IMR-90 (cell line): ENCODE measurements at regions not wholly inside any gene's neighbourhood (a gene's known extent, or its start where the extent isn't known, plus 50 kb on each side); places are given as distances from the start of the nearest gene placed in this dataset.

Experiments
- ATAC-seq: fragments of 200-7000 bp; cut with Tn5 transposase; 2 replicates; pipeline ENCODE4 v1.9.1; 2020; ENCODE audit warnings: low read depth, mild to moderate bottlenecking, moderate library complexity
- BruUV-seq: library from RNA; stranded (reverse); fragments of 400-500 nt; replicated peaks from 2 replicates; lab custom pipeline; 2021; lab: Mats Ljungman, UMichigan
- CTCF ChIA-PET: fragments of 300-600 bp; formaldehyde crosslinking; extraction: SDS; loops from one replicate; lab custom pipeline; 2021; ENCODE audit warnings: antibody characterized with exemption; lab: Yijun Ruan, JAX
- POLR2A ChIA-PET: fragments of 300-600 bp; sonication (Branson Sonifier 250); formaldehyde crosslinking; loops from one replicate; lab custom pipeline; 2022; ENCODE audit warnings: antibody characterized with exemption; ENCODE audit not compliant: unreplicated experiment; lab: Charles Lee
- DNase-seq: peaks from one replicate; pipeline ENCODE4 v3.0.0; 2013
- H2AFZ ChIP-seq: replicated peaks from 2 replicates; pipeline ENCODE3; 2013; ENCODE audit warnings: low read length, mild to moderate bottlenecking; ENCODE audit not compliant: poor library complexity
- H2AK5ac ChIP-seq: 2 replicates; pipeline ENCODE4 v1.6.1; 2013; ENCODE audit warnings: low read depth, low read length, inconsistent platforms
- H2AK9ac ChIP-seq: replicated peaks from 2 replicates; pipeline ENCODE3; 2013; ENCODE audit warnings: mild to moderate bottlenecking, low read depth, low read length, moderate library complexity; ENCODE audit not compliant: poor library complexity
- H2BK120ac ChIP-seq: 2 replicates; pipeline ENCODE4 v1.6.1; 2013; ENCODE audit warnings: low read depth, low read length, inconsistent platforms
- H2BK15ac ChIP-seq: 3 replicates; pipeline ENCODE4 v1.6.1; 2013; ENCODE audit warnings: low read depth, low read length, inconsistent platforms
- H2BK20ac ChIP-seq: 2 replicates; pipeline ENCODE4 v1.6.1; 2013; ENCODE audit warnings: low read depth, mild to moderate bottlenecking, inconsistent platforms, low read length, moderate library complexity
- H2BK5ac ChIP-seq: 2 replicates; pipeline ENCODE4 v1.6.1; 2013; ENCODE audit warnings: mild to moderate bottlenecking, low read depth, low read length, inconsistent platforms; ENCODE audit not compliant: poor library complexity, severe bottlenecking
- H3K14ac ChIP-seq: replicated peaks from 2 replicates; pipeline ENCODE4 v1.6.1; 2013; ENCODE audit warnings: low read depth, low read length, inconsistent platforms
- H3K18ac ChIP-seq: 2 replicates; pipeline ENCODE4 v1.6.1; 2013; ENCODE audit warnings: low read depth, low read length, control low read depth
- H3K23ac ChIP-seq: 2 replicates; pipeline ENCODE4 v1.6.1; 2013; ENCODE audit warnings: low read depth, low read length, inconsistent platforms
- H3K27ac ChIP-seq: 2 replicates; pipeline ENCODE4 v1.5.1; 2013; ENCODE audit warnings: mild to moderate bottlenecking, control low read depth, low read length; ENCODE audit not compliant: insufficient read depth
- H3K27me3 ChIP-seq: 2 replicates; pipeline ENCODE4 v1.6.1; 2013; ENCODE audit warnings: low read length; ENCODE audit not compliant: control insufficient read depth, insufficient read depth
- H3K36me3 ChIP-seq: 2 replicates; pipeline ENCODE4 v1.6.1; 2013; ENCODE audit warnings: low read length, mixed read lengths; ENCODE audit not compliant: control insufficient read depth, insufficient read depth
- H3K4ac ChIP-seq: 2 replicates; pipeline ENCODE4 v1.6.1; 2013; ENCODE audit warnings: low read depth, low read length, inconsistent platforms
- H3K4me1 ChIP-seq: 2 replicates; pipeline ENCODE4 v1.6.1; 2013; ENCODE audit warnings: low read length, mixed read lengths; ENCODE audit not compliant: control insufficient read depth, insufficient read depth
- H3K4me2 ChIP-seq: 2 replicates; pipeline ENCODE4 v1.6.1; 2013; ENCODE audit warnings: low read depth, mild to moderate bottlenecking, control low read depth, low read length, moderate library complexity
- H3K4me3 ChIP-seq: 2 replicates; pipeline ENCODE4 v1.5.1; 2013; ENCODE audit warnings: low read depth, mild to moderate bottlenecking, control low read depth, low read length, moderate library complexity; ENCODE audit not compliant: insufficient read depth
- H3K56ac ChIP-seq: 2 replicates; pipeline ENCODE4 v1.6.1; 2013; ENCODE audit warnings: low read length, inconsistent platforms; ENCODE audit not compliant: insufficient read depth; ENCODE audit errors: extremely low read depth
- H3K79me1 ChIP-seq, 2 experiments: 2 replicates each; pipeline ENCODE4 v1.6.1; 2013; ENCODE audit warnings: low read length in 2 of 2, inconsistent platforms in 1 of 2, low read depth in 1 of 2
- H3K9ac ChIP-seq: 2 replicates; pipeline ENCODE4 v1.6.1; 2013; ENCODE audit warnings: low read depth, low read length, control low read depth
- H3K9me1 ChIP-seq: 2 replicates; pipeline ENCODE4 v1.6.1; 2013; ENCODE audit warnings: low read length, inconsistent platforms; ENCODE audit not compliant: insufficient read depth
- H3K9me3 ChIP-seq: 2 replicates; pipeline ENCODE4 v1.6.1; 2013; ENCODE audit warnings: low read length; ENCODE audit not compliant: control insufficient read depth, insufficient read depth
- H4K20me1 ChIP-seq: 2 replicates; pipeline ENCODE4 v1.6.1; 2013; ENCODE audit warnings: low read length, inconsistent platforms; ENCODE audit not compliant: insufficient read depth
- H4K5ac ChIP-seq: 2 replicates; pipeline ENCODE4 v1.6.1; 2013; ENCODE audit warnings: mild to moderate bottlenecking, low read depth, low read length, control low read depth
- H4K8ac ChIP-seq, 2 experiments: 2 replicates each; pipeline ENCODE4 v1.6.1; 2013; ENCODE audit warnings: low read depth in 2 of 2, low read length in 2 of 2, control low read depth in 1 of 2, inconsistent platforms in 1 of 2
- H4K91ac ChIP-seq: 2 replicates; pipeline ENCODE4 v1.6.1; 2013; ENCODE audit warnings: low read depth, low read length, inconsistent platforms; ENCODE audit not compliant: insufficient read depth
- CEBPB ChIP-seq: IDR thresholded peaks from 2 replicates; pipeline ENCODE4 v1.6.1; 2012; ENCODE audit warnings: low read depth, low read length, improper control_type of control experiment
- ELK1 ChIP-seq: fragments of 150-350 bp; IDR thresholded peaks from 2 replicates; pipeline ENCODE4 v1.6.1; 2016; ENCODE audit warnings: low read depth, mild to moderate bottlenecking, low read length, moderate library complexity, borderline replicate concordance
- FOS ChIP-seq: fragments of 150-350 bp; IDR thresholded peaks from 2 replicates; pipeline ENCODE4 v1.6.1; 2016; ENCODE audit warnings: low read depth, low read length
- NFE2L2 ChIP-seq: fragments of 150-350 bp; IDR thresholded peaks from 2 replicates; pipeline ENCODE4 v1.6.1; 2016; ENCODE audit warnings: low read depth, mild to moderate bottlenecking, low read length
- POLR2A ChIP-seq: IDR thresholded peaks from 2 replicates; pipeline ENCODE4 v1.6.1; 2012; ENCODE audit warnings: mild to moderate bottlenecking, low read depth, low read length
- RCOR1 ChIP-seq: IDR thresholded peaks from 2 replicates; pipeline ENCODE4 v1.6.1; 2012; ENCODE audit warnings: mild to moderate bottlenecking, low read length, improper control_type of control experiment; ENCODE audit not compliant: insufficient replicate concordance
- RFX5 ChIP-seq: IDR thresholded peaks from 2 replicates; pipeline ENCODE4 v1.8.0; 2012; ENCODE audit warnings: low read depth, mild to moderate bottlenecking, low read length, moderate library complexity
- SMC3 ChIP-seq: fragments of 150-350 bp; IDR thresholded peaks from 2 replicates; pipeline ENCODE4 v1.6.1; 2016; ENCODE audit warnings: low read depth, mild to moderate bottlenecking, antibody characterized with exemption, low read length, moderate library complexity
- USF2 ChIP-seq: fragments of 150-350 bp; IDR thresholded peaks from 2 replicates; pipeline ENCODE4 v1.6.1; 2017; ENCODE audit warnings: mild to moderate bottlenecking, antibody characterized with exemption, low read length, low read depth
- WGBS, 2 experiments: methylation state at CpG; one replicate each; pipeline versions ENCODE4 v1.1.5 to v1.1.7; 2013; ENCODE audit warnings: missing lambda C conversion rate in 2 of 2; ENCODE audit not compliant: insufficient read length in 1 of 2; ENCODE audit errors: extremely low coverage in 2 of 2; 5-methylcytosine and 5-hydroxymethylcytosine counted together
- dilution Hi-C: fragments of 300-500 bp; cut with HindIII; formaldehyde crosslinking; loops from one replicate; pipeline ENCODE4 v1.14.3; 2018; ENCODE audit warnings: low sequenced_read_pairs; ENCODE audit not compliant: unreplicated experiment
- in situ Hi-C: fragments of 300-500 bp; cut with MboI; formaldehyde crosslinking; loops from 3 replicates; pipeline ENCODE4 v1.14.3; 2019; ENCODE audit warnings: low sequenced_read_pairs, inconsistent platforms, mixed read lengths
- intact Hi-C: fragments of 100-400 bp; cut with micrococcal nuclease; formaldehyde crosslinking; loops from 2 replicates; pipeline ENCODE4 v1.10.0; 2022
- TF ChIP-seq, protein P1 (sequence below): conservative IDR thresholded peaks from 2 replicates; pipeline ENCODE4 v1.5.1; 2012; ENCODE audit warnings: mild to moderate bottlenecking, low read depth, low read length, improper control_type of control experiment

- no peak overlapping the region for H2BK120ac ChIP-seq
- no peak overlapping the region; the same call in 1 of the 2 replicates for H3K4ac ChIP-seq
- H3K4me1 ChIP-seq = no peaks in the 10 kb centered on the region
- no peak overlapping the region for H4K5ac ChIP-seq
- H2BK5ac ChIP-seq = no peak overlapping the region
- ChIA-PET CTCF (no interaction called here), POLR2A (interaction anchor here (0.6 kb wide), 1 partner anchor 16 kb away, joined by 4 read pairs; no protein-coding TSS in a partner anchor)
- no peak overlapping the region for H4K91ac ChIP-seq
- H3K18ac ChIP-seq = no peak overlapping the region
- no peaks in the 10 kb centered on the region for H3K27me3 ChIP-seq
- no peak overlapping the region for H3K27ac ChIP-seq
- no peaks in the 10 kb centered on the region for H3K79me1 ChIP-seq
- WGBS, 2 experiments = 93% methylated on average over 12 of the region's 22 CpGs; no CpG with 5 or more reads in 1 of the 2 experiments
- H3K4me3 ChIP-seq = no peak overlapping the region
- no peak overlapping the region for H3K9ac ChIP-seq
- no peak overlapping the region for H2BK15ac ChIP-seq
- H3K9me1 ChIP-seq = peaks cover 6% of the 10 kb centered on the region
- H3K14ac ChIP-seq = no peak overlapping the region
- H3K4me2 ChIP-seq = no peak overlapping the region
- no peak overlapping the region for H3K23ac ChIP-seq
- no peak overlapping the region for H2BK20ac ChIP-seq
- BruUV-seq = no TSS peak
- H3K9me3 ChIP-seq = no peaks in the 10 kb centered on the region
- dilution Hi-C loops (no loop called here), in situ Hi-C loops (no loop called here), intact Hi-C loops (no loop called here)
- no peak for TF ChIP-seq FOS
- TF ChIP-seq USF2 = no peak
- TF ChIP-seq ELK1 = no peak
- TF ChIP-seq NFE2L2 = no peak
- no peak for TF ChIP-seq RFX5
- TF ChIP-seq, protein P1, sequence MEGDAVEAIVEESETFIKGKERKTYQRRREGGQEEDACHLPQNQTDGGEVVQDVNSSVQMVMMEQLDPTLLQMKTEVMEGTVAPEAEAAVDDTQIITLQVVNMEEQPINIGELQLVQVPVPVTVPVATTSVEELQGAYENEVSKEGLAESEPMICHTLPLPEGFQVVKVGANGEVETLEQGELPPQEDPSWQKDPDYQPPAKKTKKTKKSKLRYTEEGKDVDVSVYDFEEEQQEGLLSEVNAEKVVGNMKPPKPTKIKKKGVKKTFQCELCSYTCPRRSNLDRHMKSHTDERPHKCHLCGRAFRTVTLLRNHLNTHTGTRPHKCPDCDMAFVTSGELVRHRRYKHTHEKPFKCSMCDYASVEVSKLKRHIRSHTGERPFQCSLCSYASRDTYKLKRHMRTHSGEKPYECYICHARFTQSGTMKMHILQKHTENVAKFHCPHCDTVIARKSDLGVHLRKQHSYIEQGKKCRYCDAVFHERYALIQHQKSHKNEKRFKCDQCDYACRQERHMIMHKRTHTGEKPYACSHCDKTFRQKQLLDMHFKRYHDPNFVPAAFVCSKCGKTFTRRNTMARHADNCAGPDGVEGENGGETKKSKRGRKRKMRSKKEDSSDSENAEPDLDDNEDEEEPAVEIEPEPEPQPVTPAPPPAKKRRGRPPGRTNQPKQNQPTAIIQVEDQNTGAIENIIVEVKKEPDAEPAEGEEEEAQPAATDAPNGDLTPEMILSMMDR = no peak
- no peak for TF ChIP-seq CEBPB
- no peak for TF ChIP-seq RCOR1
- no peak for TF ChIP-seq SMC3
- TF ChIP-seq POLR2A = no peak
- no peaks in the 10 kb centered on the region for H4K20me1 ChIP-seq
- no peak overlapping the region for H2AFZ ChIP-seq
- ATAC-seq (no peak), DNase-seq (no peak)
- no peak overlapping the region for H2AK9ac ChIP-seq
- no peak overlapping the region for H4K8ac ChIP-seq
- no peak overlapping the region for H3K56ac ChIP-seq
- H3K36me3 ChIP-seq = peaks cover 61% of the 10 kb centered on the region
- H2AK5ac ChIP-seq = no peak overlapping the region
Measured at GRCh38 chr19:5222178-5222577, 118.4 kb downstream of the PTPRS start.
